Epithelial cell of proximal tubule (primary cell): ENCODE measurements at regions not wholly inside any gene's neighbourhood (a gene's known extent, or its start where the extent isn't known, plus 50 kb on each side); places are given as distances from the start of the nearest gene placed in this dataset.
A peak's percentile ranks its signal among the peaks of the same experiment; 100 is the strongest.
"Not testable (repeated sequence)": the region's sequence is repeated elsewhere in the genome, so short reads cannot be mapped to it uniquely, and the experiment has no call there.

Experiments
- DNase-seq: peaks from one replicate; pipeline ENCODE4 v3.0.0-alpha.2; 2011; ENCODE audit warnings: low read depth
- H3K4me3 ChIP-seq: 2 replicates; pipeline ENCODE4 v1.5.1; 2011; ENCODE audit warnings: low read depth, mild to moderate bottlenecking, low read length
- TF ChIP-seq, protein P1 (sequence below): conservative IDR thresholded peaks from 2 replicates; pipeline ENCODE4 v1.5.1; 2012; ENCODE audit warnings: low read depth, mild to moderate bottlenecking, low read length

DNA sequence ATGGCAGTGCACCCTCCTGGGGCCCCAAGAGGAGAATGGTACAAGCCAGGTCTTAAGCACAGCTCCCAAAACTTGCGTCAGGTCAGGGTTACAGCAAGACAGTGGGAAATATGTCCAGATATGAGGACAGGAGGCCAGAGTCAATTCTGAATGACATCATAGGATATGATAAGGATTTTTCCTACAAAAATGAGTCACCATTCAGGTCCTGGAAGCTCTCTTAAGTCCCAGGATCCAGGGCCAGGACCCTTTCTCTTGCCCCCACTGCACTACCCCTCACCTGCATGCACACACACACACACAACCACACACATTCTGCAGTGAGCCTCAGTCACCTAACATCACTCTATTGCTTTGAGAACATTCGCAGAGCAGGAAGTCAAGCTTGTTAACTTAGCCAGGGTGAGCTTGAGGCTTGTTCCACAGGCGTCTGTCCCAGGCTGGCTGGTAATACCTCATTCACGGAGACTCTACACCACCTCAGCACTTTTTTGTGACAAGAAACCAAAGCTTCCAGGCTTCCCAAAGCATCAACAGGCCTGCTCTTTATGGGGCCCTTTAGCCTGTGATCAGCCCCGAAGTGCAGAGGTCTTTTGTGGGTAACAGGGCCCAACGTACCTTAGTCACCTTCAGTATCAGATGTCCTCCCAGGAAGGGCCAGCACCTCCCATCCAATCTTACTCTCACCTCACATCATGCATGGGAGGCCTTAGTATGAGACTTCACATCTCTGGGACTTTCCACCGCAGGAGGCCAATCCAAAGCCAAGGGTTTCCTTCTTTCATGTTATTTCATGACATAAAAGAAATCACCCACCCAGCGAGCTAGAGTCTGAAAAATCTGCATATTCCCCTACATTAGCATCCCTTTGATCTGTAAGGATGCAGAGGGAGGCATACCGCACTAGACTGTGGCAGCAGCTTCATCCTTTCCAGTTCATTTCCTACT is 74.0 kb upstream of the LIPC start:
- no peak overlapping the region for H3K4me3 ChIP-seq
- DNase-seq: no peak
- TF ChIP-seq, protein P1, sequence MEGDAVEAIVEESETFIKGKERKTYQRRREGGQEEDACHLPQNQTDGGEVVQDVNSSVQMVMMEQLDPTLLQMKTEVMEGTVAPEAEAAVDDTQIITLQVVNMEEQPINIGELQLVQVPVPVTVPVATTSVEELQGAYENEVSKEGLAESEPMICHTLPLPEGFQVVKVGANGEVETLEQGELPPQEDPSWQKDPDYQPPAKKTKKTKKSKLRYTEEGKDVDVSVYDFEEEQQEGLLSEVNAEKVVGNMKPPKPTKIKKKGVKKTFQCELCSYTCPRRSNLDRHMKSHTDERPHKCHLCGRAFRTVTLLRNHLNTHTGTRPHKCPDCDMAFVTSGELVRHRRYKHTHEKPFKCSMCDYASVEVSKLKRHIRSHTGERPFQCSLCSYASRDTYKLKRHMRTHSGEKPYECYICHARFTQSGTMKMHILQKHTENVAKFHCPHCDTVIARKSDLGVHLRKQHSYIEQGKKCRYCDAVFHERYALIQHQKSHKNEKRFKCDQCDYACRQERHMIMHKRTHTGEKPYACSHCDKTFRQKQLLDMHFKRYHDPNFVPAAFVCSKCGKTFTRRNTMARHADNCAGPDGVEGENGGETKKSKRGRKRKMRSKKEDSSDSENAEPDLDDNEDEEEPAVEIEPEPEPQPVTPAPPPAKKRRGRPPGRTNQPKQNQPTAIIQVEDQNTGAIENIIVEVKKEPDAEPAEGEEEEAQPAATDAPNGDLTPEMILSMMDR: no peak

DNA sequence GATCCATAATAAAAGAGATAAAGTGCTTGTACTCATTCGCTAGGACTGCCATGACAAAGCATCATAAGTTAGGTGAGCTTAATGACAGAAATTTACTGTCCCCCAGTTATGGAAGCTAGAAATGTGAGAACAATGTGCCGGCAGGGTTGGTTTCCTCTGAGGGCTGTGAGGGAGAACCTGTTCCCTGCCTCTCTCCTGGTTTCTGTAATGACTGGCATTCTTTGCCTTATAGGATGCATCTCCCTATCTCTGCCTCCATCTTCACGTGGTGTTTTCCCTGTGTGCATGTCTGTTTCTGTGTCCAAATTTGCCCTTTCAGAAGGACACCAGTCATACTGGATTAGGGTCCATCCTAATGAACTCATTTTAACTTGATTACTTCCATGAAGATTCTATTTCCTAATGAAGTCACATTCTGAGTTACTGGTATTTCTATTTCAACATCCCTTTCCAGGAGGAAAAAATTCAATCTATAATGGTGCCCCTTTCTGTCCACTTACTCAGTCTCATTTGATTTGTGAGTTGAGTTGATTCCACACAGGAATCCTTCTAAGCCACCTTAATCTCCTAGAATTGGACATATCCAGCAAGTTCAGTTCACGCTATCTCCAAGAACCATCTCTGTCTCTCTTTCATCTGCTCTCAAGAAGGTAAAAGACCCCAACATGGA is 71.2 kb upstream of the LIPC start:
- TF ChIP-seq, protein P1: no peak
- H3K4me3 ChIP-seq: no peak overlapping the region
- DNase-seq: no peak

DNA sequence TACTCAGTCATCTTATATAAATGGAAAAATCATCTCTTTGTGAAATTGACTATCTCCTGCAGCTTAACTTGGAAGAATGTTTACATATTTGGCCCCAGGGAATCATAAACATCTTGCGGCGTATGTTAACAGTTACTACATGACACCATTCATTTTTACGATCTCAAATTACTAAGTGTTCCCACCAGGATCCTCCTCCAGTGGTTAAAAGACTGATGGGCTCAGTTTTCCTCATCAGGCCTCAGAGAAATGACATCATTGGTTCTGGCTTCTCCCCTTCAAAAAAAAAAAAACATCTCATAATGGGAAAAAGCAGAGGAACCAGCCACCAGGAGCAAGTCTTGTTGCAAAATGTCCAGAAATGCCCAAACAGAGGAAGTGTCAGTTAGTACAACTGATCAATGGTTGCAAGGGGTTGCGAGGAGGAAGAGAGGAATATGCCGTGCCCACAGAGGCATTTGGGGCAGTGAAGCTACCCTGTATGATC is 70.5 kb upstream of the LIPC start:
- TF ChIP-seq, protein P1: no peak
- H3K4me3 ChIP-seq: no peak overlapping the region
- DNase-seq: no peak

DNA sequence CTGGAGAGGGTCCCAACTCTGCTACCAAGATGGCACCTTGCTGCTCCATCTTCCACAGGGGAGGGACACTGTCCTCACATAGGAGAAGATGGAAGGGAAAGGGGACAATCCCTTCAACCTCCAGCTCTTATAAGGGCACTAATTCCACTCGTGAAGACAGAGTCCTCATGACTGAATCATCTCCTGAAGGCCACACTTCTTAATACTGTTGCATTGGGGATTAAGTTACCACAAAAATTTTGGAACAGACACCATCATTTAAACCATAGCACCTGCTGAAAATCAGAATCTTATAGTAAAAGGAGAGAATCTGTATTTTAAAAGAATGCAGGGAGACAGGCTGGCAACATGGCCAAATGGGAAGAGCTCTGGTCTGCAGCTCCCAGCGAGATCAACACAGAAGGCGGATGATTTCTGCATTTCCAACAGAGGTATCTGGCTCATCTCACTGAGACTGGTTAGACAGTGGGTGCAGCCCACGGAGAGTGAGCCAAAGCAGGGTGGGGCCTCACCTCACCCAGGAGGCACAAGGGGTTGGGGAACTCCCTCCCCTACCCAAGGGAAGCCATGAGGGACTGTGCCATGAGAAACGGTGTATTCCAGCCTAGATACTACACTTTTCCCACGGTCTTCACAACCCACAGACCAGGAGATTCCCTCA is 69.4 kb upstream of the LIPC start:
- no peak overlapping the region for H3K4me3 ChIP-seq
- no peak for DNase-seq
- TF ChIP-seq, protein P1: no peak

DNA sequence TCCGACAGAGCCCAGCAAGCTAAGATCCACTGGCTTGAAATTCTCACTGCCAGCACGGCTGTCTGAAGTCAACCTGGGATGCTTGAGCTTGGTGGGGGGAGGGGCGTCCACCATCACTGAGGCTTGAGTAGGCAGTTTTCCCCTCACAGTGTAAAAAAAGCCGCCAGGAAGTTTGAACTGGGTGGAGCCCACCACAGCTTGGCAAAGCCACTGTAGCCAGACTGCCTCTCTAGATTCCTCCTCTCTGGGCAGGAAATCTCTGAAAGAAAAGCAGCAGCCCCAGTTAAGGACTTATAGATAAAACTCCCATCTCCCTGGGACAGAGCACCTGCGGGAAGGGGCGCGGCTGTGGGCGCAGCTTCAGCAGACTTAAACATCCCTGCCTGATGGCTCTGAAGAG is 68.7 kb upstream of the LIPC start:
- H3K4me3 ChIP-seq, DNase-seq: not testable (repeated sequence)

DNA sequence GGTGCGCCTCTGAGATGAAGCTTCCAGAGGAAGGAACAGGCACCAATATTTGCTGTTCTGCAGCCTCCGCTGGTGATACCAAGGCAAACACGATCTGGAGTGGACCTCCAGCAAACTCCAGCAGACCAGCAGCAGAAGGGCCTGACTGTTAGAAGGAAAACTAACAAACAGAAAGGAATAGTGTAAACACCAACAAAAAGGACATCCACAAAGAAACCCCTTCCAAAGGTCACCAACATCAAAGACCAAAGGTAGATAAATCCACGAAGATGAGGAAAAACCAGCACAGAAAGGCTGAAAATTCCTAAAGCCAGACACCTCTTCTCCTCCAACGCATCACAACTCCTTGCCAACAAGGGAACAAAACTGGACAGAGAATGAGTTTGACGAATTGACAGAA is 68.1 kb upstream of the LIPC start:
- not testable (repeated sequence) for H3K4me3 ChIP-seq, DNase-seq

DNA sequence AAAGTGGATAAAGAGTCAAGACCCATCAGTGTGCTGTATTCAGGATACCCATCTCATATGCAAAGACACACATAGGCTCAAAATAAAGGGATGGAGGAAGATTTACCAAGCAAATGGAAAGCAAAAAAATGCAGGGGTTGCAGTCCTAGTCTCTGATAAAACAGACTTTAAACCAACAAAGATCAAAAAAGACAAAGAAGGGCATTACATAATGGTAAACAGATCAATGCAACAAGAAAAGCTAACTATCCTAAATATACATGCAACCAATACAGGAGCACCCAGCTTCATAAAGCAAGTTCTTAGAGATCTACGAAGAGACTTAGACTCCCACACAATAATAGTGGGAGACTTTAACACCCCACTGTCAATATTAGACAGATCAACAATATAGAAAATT is 66.7 kb upstream of the LIPC start:
- DNase-seq, H3K4me3 ChIP-seq: not testable (repeated sequence)

DNA sequence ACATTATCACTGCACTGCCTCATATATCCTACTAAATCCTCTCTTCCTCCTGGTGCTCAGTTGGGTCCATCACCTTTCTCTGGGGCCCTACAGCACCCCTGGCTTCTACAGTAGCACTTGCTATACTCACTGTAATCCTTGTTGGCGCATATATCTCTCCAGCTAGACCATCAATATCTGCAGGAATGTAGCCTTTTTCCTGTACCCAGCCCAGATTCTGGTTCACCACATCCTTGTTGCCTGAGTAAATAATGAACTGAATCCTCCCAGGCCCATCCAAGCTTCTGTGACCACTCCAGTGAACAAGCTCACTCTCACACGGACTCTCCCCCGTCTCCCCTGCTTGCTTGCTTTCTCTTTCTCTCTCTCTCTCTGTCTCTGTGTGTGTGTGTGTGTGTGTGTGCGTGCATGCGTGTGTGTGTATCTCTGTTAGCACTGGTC is 62.5 kb upstream of the LIPC start:
- DNase-seq: peak; percentile 88

More for the DNA sequence above, 62.5 kb upstream of the LIPC start:
- TF ChIP-seq, protein P1: no peak
- H3K4me3 ChIP-seq: peak overlapping the region; percentile 24
